ENCODE measurements at regions not wholly inside any gene's neighbourhood (a gene's known extent, or its start where the extent isn't known, plus 50 kb on each side); places are given as distances from the start of the nearest gene placed in this dataset.

DNA sequence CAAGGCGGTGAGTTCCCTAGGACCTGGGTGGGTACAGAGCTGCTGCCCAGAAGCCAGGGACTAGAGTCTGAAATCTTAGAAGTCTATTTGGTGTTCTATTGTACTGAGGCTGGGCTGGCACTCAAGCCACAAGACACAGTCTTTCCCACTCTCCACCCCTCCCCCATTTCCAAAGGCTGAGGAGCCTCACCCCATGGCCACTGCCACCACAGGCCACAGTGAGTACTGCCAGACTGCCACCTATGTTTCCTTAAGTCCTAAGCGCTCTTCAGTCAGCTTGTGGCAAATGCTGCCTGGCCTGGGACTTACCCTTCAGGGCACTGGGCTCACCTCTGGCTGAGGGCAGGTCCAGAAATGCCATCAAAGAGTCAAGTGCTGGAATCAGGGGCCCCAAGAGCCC is 469.3 kb downstream of the HAO1 start:
- no peaks in the 10 kb centered on the region for H3K4me1 ChIP-seq
- H3K27ac ChIP-seq = no peak overlapping the region
- no peak for DNase-seq
- H3K36me3 ChIP-seq = no peaks in the 10 kb centered on the region
- TF ChIP-seq EP300 (IDR thresholded peaks at IDR 0.05; ENCODE audit: low read depth) (no peak), POLR2AphosphoS5 (IDR thresholded peaks at IDR 0.05) (no peak), POLR2A (IDR thresholded peaks at IDR 0.05) (no peak)
- TF ChIP-seq, protein P1, sequence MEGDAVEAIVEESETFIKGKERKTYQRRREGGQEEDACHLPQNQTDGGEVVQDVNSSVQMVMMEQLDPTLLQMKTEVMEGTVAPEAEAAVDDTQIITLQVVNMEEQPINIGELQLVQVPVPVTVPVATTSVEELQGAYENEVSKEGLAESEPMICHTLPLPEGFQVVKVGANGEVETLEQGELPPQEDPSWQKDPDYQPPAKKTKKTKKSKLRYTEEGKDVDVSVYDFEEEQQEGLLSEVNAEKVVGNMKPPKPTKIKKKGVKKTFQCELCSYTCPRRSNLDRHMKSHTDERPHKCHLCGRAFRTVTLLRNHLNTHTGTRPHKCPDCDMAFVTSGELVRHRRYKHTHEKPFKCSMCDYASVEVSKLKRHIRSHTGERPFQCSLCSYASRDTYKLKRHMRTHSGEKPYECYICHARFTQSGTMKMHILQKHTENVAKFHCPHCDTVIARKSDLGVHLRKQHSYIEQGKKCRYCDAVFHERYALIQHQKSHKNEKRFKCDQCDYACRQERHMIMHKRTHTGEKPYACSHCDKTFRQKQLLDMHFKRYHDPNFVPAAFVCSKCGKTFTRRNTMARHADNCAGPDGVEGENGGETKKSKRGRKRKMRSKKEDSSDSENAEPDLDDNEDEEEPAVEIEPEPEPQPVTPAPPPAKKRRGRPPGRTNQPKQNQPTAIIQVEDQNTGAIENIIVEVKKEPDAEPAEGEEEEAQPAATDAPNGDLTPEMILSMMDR (IDR thresholded peaks at IDR 0.05) = no peak
- WGBS, 2 donors (ENCODE audit: low coverage in 1 of 2) = 86% methylated on average over 1 of the region's 2 CpGs; no CpG with 5 or more reads in 1 of the 2 donors
- in situ Hi-C loops (cut with MboI; ENCODE audit: low pct_ligation_motif_present in 1 of 4, low pct_unique_long_range_greater_than_20kb in 1 of 4, low sequenced_read_pairs in 3 of 4) (no loop called here), intact Hi-C loops (cut with DNase I; ENCODE audit: low total_unique reads) (no loop called here)
- H3K9me3 ChIP-seq = no peaks in the 10 kb centered on the region
- H3K4me3 ChIP-seq = no peak overlapping the region
- H3K27me3 ChIP-seq = no peaks in the 10 kb centered on the region

DNA sequence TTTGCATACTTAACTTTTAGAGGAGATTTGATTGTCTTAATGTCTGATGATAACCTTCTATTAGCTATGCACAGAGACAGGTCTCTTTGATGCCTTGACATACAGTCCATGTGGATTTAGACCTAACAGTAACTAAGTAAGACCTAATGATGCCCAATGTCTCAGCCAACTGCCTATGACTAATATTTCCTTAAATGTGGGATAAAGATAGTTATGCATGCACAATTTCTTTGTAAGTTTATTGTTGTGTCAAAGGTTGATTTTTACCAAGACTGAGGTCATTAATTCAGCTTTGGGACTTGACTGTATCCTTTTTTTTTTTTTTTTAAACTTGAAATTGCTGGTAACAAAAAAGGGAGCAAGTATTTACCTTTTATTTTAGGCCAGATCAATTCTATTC is 450.0 kb downstream of the HAO1 start:
- no peak overlapping the region for H3K27ac ChIP-seq
- H3K9me3 ChIP-seq = no peaks in the 10 kb centered on the region
- no peaks in the 10 kb centered on the region for H3K27me3 ChIP-seq
- TF ChIP-seq POLR2AphosphoS5 (IDR thresholded peaks at IDR 0.05) (no peak), EP300 (IDR thresholded peaks at IDR 0.05; ENCODE audit: low read depth) (no peak), POLR2A (IDR thresholded peaks at IDR 0.05) (no peak)
- TF ChIP-seq, protein P1 (IDR thresholded peaks at IDR 0.05) = no peak
- in situ Hi-C loops (cut with MboI; ENCODE audit: low pct_ligation_motif_present in 1 of 4, low pct_unique_long_range_greater_than_20kb in 1 of 4, low sequenced_read_pairs in 3 of 4) (no loop called here), intact Hi-C loops (cut with DNase I; ENCODE audit: low total_unique reads) (no loop called here)
- no peak overlapping the region for H3K4me3 ChIP-seq
- no peak for DNase-seq
- no peaks in the 10 kb centered on the region for H3K36me3 ChIP-seq
- no peaks in the 10 kb centered on the region for H3K4me1 ChIP-seq

DNA sequence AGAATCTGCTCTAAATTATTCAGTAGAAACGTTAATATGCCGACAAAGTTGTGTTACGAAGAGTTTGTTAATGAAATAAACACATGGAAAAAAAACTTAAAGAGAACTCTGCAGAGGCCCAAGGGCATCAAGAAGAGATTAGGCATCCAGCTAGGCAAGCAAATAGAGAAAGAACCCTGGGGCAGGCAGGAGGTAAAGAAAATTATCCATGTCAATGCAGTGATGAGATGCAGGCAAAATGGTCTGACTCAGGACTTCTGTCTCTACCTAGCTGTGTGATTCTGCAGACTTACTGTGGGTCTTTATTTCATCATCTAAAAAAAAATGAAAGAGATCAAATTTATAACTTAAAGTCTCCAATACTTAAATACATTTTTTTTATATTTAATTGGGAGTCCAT is 448.0 kb downstream of the HAO1 start:
- H3K9me3 ChIP-seq = no peaks in the 10 kb centered on the region
- 68 to 79% methylated on average over 3 of the region's 3 CpGs for WGBS, 2 donors (ENCODE audit: low coverage in 1 of 2)
- H3K36me3 ChIP-seq = no peaks in the 10 kb centered on the region
- DNase-seq = no peak
- in situ Hi-C loops (cut with MboI; ENCODE audit: low pct_ligation_motif_present in 1 of 4, low pct_unique_long_range_greater_than_20kb in 1 of 4, low sequenced_read_pairs in 3 of 4) (no loop called here), intact Hi-C loops (cut with DNase I; ENCODE audit: low total_unique reads) (no loop called here)
- no peaks in the 10 kb centered on the region for H3K4me1 ChIP-seq
- H3K4me3 ChIP-seq = no peak overlapping the region
- H3K27ac ChIP-seq = no peak overlapping the region
- TF ChIP-seq EP300 (IDR thresholded peaks at IDR 0.05; ENCODE audit: low read depth) (no peak), POLR2A (IDR thresholded peaks at IDR 0.05) (no peak)
- no peaks in the 10 kb centered on the region for H3K27me3 ChIP-seq

- 71% methylated on average over 2 of the region's 2 CpGs; no CpG with 5 or more reads in 1 of the 2 donors for WGBS, 2 donors (ENCODE audit: low coverage in 1 of 2)
- H3K27ac ChIP-seq = no peak overlapping the region
- in situ Hi-C loops (cut with MboI; ENCODE audit: low pct_ligation_motif_present in 1 of 4, low pct_unique_long_range_greater_than_20kb in 1 of 4, low sequenced_read_pairs in 3 of 4) (no loop called here), intact Hi-C loops (cut with DNase I; ENCODE audit: low total_unique reads) (no loop called here)
- H3K36me3 ChIP-seq = no peaks in the 10 kb centered on the region
- no peaks in the 10 kb centered on the region for H3K4me1 ChIP-seq
- no peaks in the 10 kb centered on the region for H3K9me3 ChIP-seq
- no peak overlapping the region for H3K4me3 ChIP-seq
- no peak for DNase-seq
- TF ChIP-seq POLR2A (IDR thresholded peaks at IDR 0.05) = no peak
- no peak for TF ChIP-seq EP300 (IDR thresholded peaks at IDR 0.05; ENCODE audit: low read depth)
- TF ChIP-seq POLR2AphosphoS5 (IDR thresholded peaks at IDR 0.05) = no peak
- TF ChIP-seq, protein P1 (IDR thresholded peaks at IDR 0.05) = no peak
- H3K27me3 ChIP-seq = no peaks in the 10 kb centered on the region
Measured at GRCh38 chr20:7493311-7493710, 446.9 kb downstream of the HAO1 start.

GRCh38 chr20:7496394-7496991 is 443.8 kb downstream of the HAO1 start:
- DNase-seq = no peak
- no peaks in the 10 kb centered on the region for H3K36me3 ChIP-seq
- WGBS, 2 donors (ENCODE audit: low coverage in 1 of 2) = 71 to 72% methylated on average over 2 to 4 of the region's 4 CpGs
- H3K9me3 ChIP-seq = no peaks in the 10 kb centered on the region
- TF ChIP-seq POLR2A (IDR thresholded peaks at IDR 0.05) = no peak
- TF ChIP-seq, protein P1 (IDR thresholded peaks at IDR 0.05) = no peak
- no peak for TF ChIP-seq POLR2AphosphoS5 (IDR thresholded peaks at IDR 0.05)
- no peak for TF ChIP-seq EP300 (IDR thresholded peaks at IDR 0.05; ENCODE audit: low read depth)
- H3K4me1 ChIP-seq = no peaks in the 10 kb centered on the region
- no peak overlapping the region for H3K4me3 ChIP-seq
- no peaks in the 10 kb centered on the region for H3K27me3 ChIP-seq
- in situ Hi-C loops (cut with MboI; ENCODE audit: low pct_ligation_motif_present in 1 of 4, low pct_unique_long_range_greater_than_20kb in 1 of 4, low sequenced_read_pairs in 3 of 4) (no loop called here), intact Hi-C loops (cut with DNase I; ENCODE audit: low total_unique reads) (no loop called here)
- no peak overlapping the region for H3K27ac ChIP-seq

All from transverse colon (tissue), 4 donors.